Parathyroid adenoma (tissue), 2 donors: ENCODE measurements at regions not wholly inside any gene's neighbourhood (a gene's known extent, or its start where the extent isn't known, plus 50 kb on each side); places are given as distances from the start of the nearest gene placed in this dataset.

Source experiments
- H2AFZ ChIP-seq: fragments of 300-600 bp; sonication (generic); one replicate; pipeline ENCODE4 v1.7.0; 2017; ENCODE audit warnings: antibody characterized with exemption, mild to moderate bottlenecking
- H3K27ac ChIP-seq: fragments of 300-600 bp; sonication (generic); one replicate; pipeline ENCODE4 v1.7.0; 2017
- H3K27me3 ChIP-seq: fragments of 300-600 bp; sonication (generic); one replicate; pipeline ENCODE4 v1.7.0; 2017; ENCODE audit warnings: low read length; ENCODE audit not compliant: control insufficient read depth, insufficient read depth
- H3K36me3 ChIP-seq: fragments of 300-600 bp; sonication (generic); one replicate; pipeline ENCODE4 v1.7.0; 2017; ENCODE audit warnings: low read length; ENCODE audit not compliant: control insufficient read depth, insufficient read depth
- H3K4me1 ChIP-seq: fragments of 300-600 bp; sonication (generic); one replicate; pipeline ENCODE4 v1.7.0; 2017; ENCODE audit warnings: control low read depth
- H3K4me2 ChIP-seq: fragments of 300-600 bp; sonication (generic); one replicate; pipeline ENCODE4 v1.7.0; 2017; ENCODE audit warnings: low read length
- H3K4me3 ChIP-seq: fragments of 300-600 bp; sonication (generic); one replicate; pipeline ENCODE4 v1.7.0; 2017; ENCODE audit warnings: low read depth, low read length
- H3K79me2 ChIP-seq: fragments of 300-600 bp; sonication (generic); one replicate; pipeline ENCODE4 v1.7.0; 2017; ENCODE audit warnings: control low read depth
- H3K9ac ChIP-seq: fragments of 300-600 bp; sonication (generic); one replicate; pipeline ENCODE4 v1.7.0; 2017; ENCODE audit warnings: mild to moderate bottlenecking
- H3K9me3 ChIP-seq: fragments of 300-600 bp; sonication (generic); one replicate; pipeline ENCODE4 v1.7.0; 2017; ENCODE audit warnings: low read length; ENCODE audit not compliant: control insufficient read depth
- TF ChIP-seq, protein P1 (sequence below): fragments of 300-600 bp; sonication (generic); IDR thresholded peaks from one replicate; pipeline ENCODE4 v1.7.0; 2017; ENCODE audit warnings: antibody characterized with exemption, mild to moderate bottlenecking
- donor health status: primary hyperparathyroidism.

DNA sequence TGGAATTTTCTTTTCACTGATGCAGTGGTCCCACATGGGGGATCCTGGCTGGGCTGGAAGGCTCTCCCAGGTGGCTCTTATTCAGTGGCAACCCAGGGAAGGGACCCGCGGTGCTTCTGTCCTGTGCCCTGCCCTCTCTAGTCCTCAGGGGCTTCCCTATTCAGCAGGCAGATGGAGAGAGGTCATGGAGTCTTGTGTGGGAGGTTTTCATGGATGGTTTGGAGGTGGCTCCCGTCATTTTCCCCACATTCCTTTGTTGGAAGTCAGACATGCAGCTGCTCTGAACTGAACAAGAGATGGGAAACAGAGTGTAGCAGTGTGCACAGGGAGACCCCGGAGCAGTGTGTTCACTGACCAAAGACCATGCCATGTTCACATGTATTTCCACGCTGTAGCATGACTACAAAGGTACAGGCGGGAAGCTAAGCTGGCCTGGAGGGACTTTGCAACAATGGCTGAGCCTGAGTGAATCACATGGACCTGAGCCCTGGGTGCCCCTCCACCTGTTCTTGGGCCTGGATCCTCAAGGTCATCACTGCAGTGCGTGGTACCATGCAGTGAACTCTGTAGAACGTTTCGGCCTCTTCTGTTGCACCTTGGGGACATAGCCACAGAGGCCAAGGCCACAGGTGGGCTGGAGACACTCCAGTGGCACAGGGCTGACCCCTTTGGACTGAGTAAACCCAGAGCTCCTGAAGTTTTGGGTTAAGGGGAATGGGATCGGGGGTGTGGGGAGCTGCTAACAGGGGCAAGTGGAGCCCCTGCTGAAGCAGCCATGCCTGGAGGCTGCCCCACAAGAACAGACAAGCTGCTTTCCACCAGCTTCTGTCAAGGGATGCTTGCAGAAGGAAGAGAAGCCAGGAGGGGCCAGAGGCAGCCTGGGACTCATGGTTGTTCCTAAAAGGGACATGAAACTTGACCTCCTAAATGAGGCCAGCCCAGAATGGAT is 123.0 kb downstream of the ASB7 start:
- H2AFZ ChIP-seq, result no peak overlapping the region
- TF ChIP-seq, protein P1, sequence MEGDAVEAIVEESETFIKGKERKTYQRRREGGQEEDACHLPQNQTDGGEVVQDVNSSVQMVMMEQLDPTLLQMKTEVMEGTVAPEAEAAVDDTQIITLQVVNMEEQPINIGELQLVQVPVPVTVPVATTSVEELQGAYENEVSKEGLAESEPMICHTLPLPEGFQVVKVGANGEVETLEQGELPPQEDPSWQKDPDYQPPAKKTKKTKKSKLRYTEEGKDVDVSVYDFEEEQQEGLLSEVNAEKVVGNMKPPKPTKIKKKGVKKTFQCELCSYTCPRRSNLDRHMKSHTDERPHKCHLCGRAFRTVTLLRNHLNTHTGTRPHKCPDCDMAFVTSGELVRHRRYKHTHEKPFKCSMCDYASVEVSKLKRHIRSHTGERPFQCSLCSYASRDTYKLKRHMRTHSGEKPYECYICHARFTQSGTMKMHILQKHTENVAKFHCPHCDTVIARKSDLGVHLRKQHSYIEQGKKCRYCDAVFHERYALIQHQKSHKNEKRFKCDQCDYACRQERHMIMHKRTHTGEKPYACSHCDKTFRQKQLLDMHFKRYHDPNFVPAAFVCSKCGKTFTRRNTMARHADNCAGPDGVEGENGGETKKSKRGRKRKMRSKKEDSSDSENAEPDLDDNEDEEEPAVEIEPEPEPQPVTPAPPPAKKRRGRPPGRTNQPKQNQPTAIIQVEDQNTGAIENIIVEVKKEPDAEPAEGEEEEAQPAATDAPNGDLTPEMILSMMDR, result no peak
- H3K4me2 ChIP-seq, result no peak overlapping the region
- H3K36me3 ChIP-seq, result no peaks in the 10 kb centered on the region
- H3K4me1 ChIP-seq, result no peaks in the 10 kb centered on the region
- no peaks in the 10 kb centered on the region for H3K27me3 ChIP-seq
- H3K9me3 ChIP-seq, result no peaks in the 10 kb centered on the region
- H3K9ac ChIP-seq, result no peak overlapping the region
- H3K27ac ChIP-seq, result no peak overlapping the region
- no peak overlapping the region for H3K4me3 ChIP-seq
- no peaks in the 10 kb centered on the region for H3K79me2 ChIP-seq

DNA sequence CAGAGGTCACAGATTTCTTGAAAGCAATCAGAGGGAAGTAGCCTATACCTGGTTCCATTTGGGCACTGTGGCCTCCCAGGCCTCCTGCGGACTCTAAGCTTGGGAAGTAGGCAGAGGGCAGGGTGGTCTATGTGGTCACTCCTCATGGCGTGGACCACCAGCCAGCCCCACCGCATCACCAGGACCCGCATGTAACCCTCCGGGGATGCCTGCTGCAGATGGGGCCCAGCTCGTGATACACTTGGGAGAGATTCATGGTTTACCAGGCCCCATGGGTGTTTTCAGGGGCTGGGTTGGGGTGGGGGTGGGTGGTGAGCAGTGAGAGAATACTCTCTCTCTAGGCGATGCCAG is 123.7 kb downstream of the ASB7 start:
- Histone ChIP-seq H3K4me3 (no peak overlapping the region), H3K9me3 (no peaks in the 10 kb centered on the region), H3K4me1 (no peaks in the 10 kb centered on the region), H3K4me2 (no peak overlapping the region), H3K27me3 (no peaks in the 10 kb centered on the region), H3K36me3 (no peaks in the 10 kb centered on the region), H2AFZ (no peak overlapping the region), H3K9ac (no peak overlapping the region), H3K79me2 (no peaks in the 10 kb centered on the region), H3K27ac (no peak overlapping the region)
- TF ChIP-seq, protein P1, result no peak

DNA sequence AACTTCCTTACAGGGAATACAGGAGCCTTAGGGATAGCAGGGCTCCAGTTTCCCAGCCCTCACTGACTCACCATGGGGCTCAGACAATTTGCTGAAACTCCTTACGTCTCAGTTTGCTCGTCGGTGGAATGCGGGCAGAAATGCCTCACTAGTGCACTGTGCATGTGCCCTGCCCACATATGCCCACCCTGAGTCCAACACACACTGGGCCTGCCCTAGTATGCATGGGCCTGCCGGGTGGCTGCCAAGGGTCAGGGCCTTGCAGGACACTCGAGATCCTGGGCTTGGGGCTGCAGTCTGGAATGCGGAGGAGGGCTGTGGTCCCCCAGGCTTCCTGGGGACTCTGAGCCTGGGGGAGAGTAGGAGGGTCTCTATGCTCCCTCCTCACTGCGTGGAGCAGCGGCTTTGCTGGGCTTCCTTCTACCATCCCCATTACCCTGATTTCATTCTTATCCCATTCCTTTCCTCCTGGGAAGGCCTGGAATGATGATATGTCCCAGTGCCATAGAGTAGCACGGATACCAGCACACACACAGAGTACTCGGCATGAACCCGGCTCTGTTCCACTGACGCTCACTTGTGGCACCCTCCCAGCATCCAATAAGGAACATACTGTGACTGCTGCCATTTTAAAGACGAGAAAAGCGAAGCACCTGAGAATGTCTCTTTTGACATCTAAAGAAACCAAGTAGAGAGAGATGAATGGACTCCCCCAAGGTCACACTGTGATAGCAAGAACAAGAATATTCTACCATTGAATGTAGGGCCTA is 124.2 kb downstream of the ASB7 start:
- Histone ChIP-seq H3K9ac (no peak overlapping the region), H3K36me3 (no peaks in the 10 kb centered on the region)

DNA sequence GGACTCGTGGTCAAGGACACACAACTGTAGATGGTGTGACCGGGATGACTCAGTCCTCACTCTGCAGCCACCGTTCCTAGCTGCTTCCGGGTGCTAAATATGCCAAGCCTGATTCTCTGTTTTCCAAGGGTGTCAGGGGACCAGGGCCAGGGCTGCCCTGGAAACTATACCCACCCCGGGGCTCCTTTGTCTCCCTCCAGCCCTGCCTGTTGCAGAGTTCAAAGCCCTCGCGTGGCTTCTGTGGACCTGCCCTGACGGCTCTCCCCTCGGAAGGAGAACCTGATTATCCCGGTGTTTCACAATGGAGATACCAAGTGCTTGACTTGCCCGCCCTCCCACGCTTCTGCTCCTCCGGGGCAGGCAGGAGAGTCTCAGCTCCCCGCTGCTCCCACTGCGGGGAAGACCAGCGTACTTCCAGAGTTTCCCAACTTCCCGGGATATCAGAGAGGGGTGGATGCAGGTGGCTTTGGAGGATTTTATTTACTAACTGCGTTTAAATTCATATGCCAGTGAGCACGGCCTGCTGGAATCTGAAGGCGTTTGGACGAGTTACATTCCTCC is 125.0 kb downstream of the ASB7 start:
- Histone ChIP-seq H3K4me1 (no peaks in the 10 kb centered on the region), H3K79me2 (no peaks in the 10 kb centered on the region), H3K4me3 (no peak overlapping the region), H3K27me3 (no peaks in the 10 kb centered on the region), H3K36me3 (no peaks in the 10 kb centered on the region), H3K9me3 (no peaks in the 10 kb centered on the region), H3K4me2 (no peak overlapping the region), H3K9ac (no peak overlapping the region), H2AFZ (no peak overlapping the region), H3K27ac (no peak overlapping the region)
- TF ChIP-seq, protein P1, result no peak

More for the DNA sequence above, 124.2 kb downstream of the ASB7 start:
- Histone ChIP-seq H3K4me2 (no peak overlapping the region), H3K4me3 (no peak overlapping the region), H3K9me3 (no peaks in the 10 kb centered on the region), H3K27me3 (no peaks in the 10 kb centered on the region), H3K4me1 (no peaks in the 10 kb centered on the region), H3K79me2 (no peaks in the 10 kb centered on the region), H3K27ac (no peak overlapping the region), H2AFZ (no peak overlapping the region)
- TF ChIP-seq, protein P1, result no peak
